Fibroblast of skin of scalp (primary cell): ENCODE measurements at regions not wholly inside any gene's neighbourhood (a gene's known extent, or its start where the extent isn't known, plus 50 kb on each side); places are given as distances from the start of the nearest gene placed in this dataset.

ENCODE experiments used
- DNase-seq: peaks from one replicate; pipeline ENCODE4 v3.0.0-alpha.2; 2013

- no peak for DNase-seq
Measured at GRCh38 chr2:118320658-118321057, 232.4 kb downstream of the INSIG2 start.

- no peak for DNase-seq
Measured at GRCh38 chr2:118320196-118320595, 231.9 kb downstream of the INSIG2 start.

GRCh38 chr2:118319271-118319684 is 231.0 kb downstream of the INSIG2 start:
- no peak for DNase-seq

GRCh38 chr2:118315606-118316005 is 227.3 kb downstream of the INSIG2 start:
- no peak for DNase-seq

- DNase-seq, result peak; percentile 15
Measured at GRCh38 chr2:118312969-118313756, 224.9 kb downstream of the INSIG2 start.

DNA sequence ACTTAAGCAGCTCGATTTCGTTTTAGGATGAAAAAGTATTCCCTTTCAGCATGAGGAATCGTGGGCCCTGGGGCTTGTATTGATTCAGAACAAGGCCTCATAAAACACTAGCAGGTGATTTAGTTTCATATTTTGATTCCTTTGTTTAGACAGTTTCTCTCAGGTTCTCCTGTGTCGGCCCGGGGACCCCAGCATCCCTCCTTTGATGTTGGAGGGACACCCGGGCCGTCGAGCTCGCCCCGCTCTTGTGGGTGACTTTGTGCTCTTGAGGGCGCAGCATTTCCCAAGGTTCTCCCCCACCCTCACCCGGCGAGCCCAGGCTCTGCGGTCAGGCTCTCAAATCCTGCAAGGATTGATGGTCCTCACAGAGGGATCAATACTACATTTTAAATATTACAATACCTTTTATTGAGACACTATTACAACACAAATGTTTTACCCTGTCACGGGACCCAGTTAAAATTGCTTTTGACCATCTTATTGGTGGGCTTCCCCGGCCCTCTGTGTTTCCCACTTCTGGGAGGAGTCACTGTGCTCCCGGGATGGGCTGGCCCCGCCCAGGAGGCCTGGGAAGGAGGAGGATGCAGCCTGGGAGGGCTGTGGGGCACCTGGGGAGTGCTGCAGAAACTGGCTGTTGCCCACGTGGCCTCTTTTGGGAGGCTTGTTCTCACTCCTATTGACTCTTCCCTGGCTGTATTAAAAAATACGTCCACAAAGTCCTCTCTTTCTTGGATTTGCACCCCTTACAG is 222.6 kb downstream of the INSIG2 start:
- peak; percentile 23 for DNase-seq

GRCh38 chr2:118309946-118310680 is 221.8 kb downstream of the INSIG2 start:
- DNase-seq, result peak; percentile 66

DNA sequence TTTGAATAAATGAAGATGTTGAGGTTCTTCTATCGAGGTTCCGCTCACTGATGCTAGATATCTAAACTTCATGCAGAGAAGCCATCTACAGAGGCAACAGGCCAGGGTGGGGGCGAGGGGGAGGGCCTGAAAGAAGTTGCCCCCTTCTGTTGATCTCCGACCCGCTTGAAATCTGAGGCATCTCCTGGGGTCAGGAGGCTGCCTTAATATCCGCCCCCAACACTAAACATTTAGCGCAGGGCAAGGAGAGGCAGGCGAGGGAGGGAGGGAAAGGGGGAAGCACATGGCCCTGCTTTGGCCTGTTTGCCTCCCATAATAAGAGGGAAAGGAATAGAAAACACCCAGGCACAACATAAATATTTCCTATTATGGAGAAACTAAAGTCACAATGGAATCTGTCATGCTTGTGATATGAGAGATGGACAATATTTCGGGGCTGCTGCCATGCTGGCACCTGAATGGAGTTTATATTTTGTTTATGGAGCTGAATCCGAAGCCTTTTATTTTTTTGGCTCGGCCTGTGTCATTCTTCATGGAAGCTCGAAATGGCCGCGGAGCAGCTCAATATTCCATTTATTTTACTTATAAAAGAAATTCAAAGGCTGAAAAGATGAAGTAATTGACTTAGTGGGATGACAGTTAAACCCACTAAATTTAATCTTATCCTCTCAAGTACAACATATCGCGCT is 221.1 kb downstream of the INSIG2 start:
- DNase-seq, result peak; percentile 8

GRCh38 chr2:118307864-118308263 is 219.6 kb downstream of the INSIG2 start:
- no peak for DNase-seq

DNA sequence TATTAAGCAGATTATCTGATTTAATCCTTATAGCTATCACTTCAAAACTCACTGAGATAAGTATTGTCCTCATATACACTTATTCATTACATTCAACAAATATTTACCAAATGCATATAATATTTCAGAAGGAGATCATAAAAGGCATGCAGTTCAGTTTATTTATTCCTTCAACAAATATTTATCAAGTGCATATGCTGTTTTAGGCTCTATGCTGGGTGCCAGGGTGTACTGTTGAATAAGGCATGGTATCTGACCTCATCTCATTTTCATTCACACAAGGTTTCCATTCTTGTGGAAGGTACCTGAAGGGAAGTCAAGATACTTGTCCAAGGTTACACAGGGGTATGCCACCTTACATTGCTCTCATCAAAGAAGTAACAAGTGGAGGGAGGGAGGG is 213.0 kb downstream of the INSIG2 start:
- no peak for DNase-seq

DNA sequence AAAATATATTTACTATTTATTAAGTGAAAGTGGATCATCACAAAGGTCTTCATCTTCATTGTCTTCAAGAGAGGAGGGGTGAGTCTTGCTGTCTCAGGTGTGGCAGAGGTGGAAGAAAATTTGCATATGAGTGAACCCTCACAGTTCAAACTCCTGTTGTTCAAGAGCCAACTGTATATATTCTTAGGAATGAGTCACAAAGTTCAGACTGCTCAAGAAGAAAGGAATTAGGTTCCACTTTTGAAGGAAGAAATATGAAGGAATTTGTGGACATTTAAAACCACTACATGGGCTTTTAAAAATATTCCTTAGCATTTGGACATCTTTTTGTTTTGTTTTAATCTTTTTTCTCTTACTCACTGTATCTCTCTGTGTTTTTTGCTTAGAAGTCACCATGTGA is 212.6 kb downstream of the INSIG2 start:
- peak; percentile 54 for DNase-seq

DNA sequence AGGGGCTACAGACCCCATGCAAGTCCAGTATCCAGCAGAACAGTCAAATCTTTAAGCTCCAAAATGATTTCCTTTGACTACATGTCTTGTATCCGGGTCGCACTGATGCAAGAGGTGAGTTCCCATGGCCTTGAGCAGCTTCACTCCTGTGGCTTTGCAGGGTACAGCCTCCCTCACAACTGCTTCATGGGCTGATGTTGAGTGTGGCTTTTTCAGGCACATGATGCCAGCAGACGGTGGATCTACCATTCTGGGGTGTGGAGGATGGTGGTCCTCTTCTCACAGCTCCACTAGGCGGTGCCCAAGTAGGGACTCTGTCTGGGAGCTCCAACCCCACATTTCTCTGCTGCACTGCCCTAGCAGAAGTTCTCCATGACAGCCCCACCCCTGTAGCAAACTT is 208.4 kb downstream of the INSIG2 start:
- no peak for DNase-seq

- DNase-seq, result no peak
Measured at GRCh38 chr2:118295592-118296390, 207.5 kb downstream of the INSIG2 start.

DNA sequence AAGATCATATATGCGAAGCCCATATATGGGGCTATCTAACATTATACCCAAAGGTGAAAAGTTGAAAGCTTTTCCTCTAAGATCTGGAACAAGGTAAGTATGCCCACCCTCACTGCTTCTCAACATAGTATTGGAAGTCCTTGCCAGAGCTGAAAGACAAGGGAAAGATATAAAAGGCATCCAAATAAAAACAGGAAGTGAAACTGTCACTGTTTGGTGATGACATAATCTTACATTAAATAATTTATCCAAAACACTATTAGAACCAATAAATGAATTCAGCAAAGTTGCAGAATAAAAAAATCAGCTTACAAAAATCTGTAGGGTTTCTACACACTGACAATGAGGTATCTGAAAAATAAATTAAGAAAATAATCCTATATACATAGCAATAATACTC is 205.8 kb downstream of the INSIG2 start:
- no peak for DNase-seq

- DNase-seq, result peak; percentile 83
Measured at GRCh38 chr2:118292991-118293390, 204.7 kb downstream of the INSIG2 start.

- peak; percentile 72 for DNase-seq
Measured at GRCh38 chr2:118291251-118291880, 203.1 kb downstream of the INSIG2 start.

DNA sequence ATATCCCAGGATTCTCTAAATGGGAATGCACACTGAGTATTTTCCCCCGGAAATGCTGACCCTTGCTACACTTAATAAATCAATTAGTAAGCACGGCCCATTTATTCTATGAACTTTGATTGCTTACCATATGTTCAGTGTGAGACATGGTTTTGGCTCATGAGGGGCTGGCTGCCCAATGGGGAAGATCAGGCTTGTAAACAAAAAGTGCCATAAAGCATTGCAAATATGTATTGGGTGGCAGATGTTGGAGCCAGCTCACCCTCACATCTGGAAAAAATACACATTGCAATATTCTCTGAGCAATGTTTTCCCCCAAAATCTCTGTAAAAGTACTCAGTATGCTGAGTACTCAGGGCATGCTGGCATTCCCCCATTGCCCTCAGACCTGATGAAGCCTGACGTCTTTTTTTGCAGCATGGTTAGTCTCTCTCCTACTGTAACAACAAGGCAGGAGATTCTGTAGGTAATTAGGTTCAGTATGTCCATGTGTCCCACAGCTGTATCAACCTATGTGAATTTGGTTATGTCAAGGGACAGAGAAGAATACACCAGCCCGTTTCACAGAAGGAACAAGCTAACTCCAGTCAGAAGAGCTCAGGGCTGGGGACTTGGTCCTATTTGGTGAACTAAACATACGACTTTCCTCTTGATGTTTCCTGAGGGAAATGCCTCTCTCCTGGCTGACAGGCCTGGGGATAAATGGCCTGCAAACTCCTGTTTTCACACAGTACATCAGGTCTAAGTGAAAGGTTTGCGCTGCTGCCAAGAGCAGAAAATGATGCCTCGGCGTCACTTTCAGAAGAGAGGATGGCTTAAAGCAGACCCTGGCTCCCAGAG is 202.4 kb downstream of the INSIG2 start:
- DNase-seq, result no peak

GRCh38 chr2:118279005-118279404 is 190.7 kb downstream of the INSIG2 start:
- DNase-seq, result no peak

GRCh38 chr2:118278046-118278445 is 189.8 kb downstream of the INSIG2 start:
- no peak for DNase-seq

- peak; percentile 77 for DNase-seq
Measured at GRCh38 chr2:118274841-118275510, 186.7 kb downstream of the INSIG2 start.
